HUES6 (cell line): ENCODE measurements at regions not wholly inside any gene's neighbourhood (a gene's known extent, or its start where the extent isn't known, plus 50 kb on each side); places are given as distances from the start of the nearest gene placed in this dataset.
"Not testable (repeated sequence)": the region's sequence is repeated elsewhere in the genome, so short reads cannot be mapped to it uniquely, and the experiment has no call there.

Experiments
- H3K27ac ChIP-seq: 2 replicates; pipeline ENCODE4 v1.7.0; 2013; ENCODE audit warnings: low read depth, mild to moderate bottlenecking, low read length, inconsistent platforms
- H3K27me3 ChIP-seq: 2 replicates; pipeline ENCODE4 v1.6.1; 2013; ENCODE audit warnings: low read length; ENCODE audit not compliant: control insufficient read depth, insufficient read depth
- H3K36me3 ChIP-seq: 2 replicates; pipeline ENCODE4 v1.6.1; 2013; ENCODE audit warnings: low read length; ENCODE audit not compliant: control insufficient read depth, insufficient read depth
- H3K4me1 ChIP-seq: 2 replicates; pipeline ENCODE4 v1.6.1; 2013; ENCODE audit warnings: low read length; ENCODE audit not compliant: control insufficient read depth, insufficient read depth
- H3K4me3 ChIP-seq: 2 replicates; pipeline ENCODE4 v1.5.1; 2013; ENCODE audit warnings: low read depth, low read length
- H3K9ac ChIP-seq: one replicate; pipeline ENCODE4 v1.6.1; 2013; ENCODE audit warnings: mild to moderate bottlenecking, low read length
- H3K9me3 ChIP-seq: 2 replicates; pipeline ENCODE4 v1.6.1; 2013; ENCODE audit warnings: low read depth, low read length; ENCODE audit not compliant: control insufficient read depth, insufficient read depth

GRCh38 chr6:10343320-10343719 lies 71.6 kb downstream of the TFAP2A start:
- no peaks in the 10 kb centered on the region for H3K9me3 ChIP-seq
- H3K27ac ChIP-seq: no peak overlapping the region
- no peaks in the 10 kb centered on the region for H3K4me1 ChIP-seq
- H3K36me3 ChIP-seq: no peaks in the 10 kb centered on the region
- H3K4me3 ChIP-seq: no peak overlapping the region
- H3K27me3 ChIP-seq: no peaks in the 10 kb centered on the region
- no peak overlapping the region for H3K9ac ChIP-seq

DNA sequence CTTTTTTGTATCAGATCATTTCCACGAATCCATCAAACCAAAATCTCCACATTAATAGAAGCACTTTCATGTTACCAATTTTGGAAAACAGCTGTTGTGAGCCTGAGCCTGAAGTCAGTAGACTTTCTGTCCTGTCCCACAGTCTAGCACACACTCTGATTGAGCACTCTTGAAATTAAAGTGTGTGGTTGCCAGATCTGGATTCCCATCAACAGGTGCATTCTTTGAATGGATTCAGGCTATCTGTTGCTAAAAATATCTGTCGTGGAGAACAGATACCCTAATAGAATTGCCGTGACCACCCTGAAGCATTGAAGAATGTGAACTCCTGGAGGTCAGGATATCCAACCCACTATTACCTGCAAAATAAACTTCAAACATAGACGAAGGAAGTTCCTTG lies 73.3 kb downstream of the TFAP2A start:
- no peak overlapping the region for H3K27ac ChIP-seq
- no peaks in the 10 kb centered on the region for H3K27me3 ChIP-seq
- no peak overlapping the region for H3K9ac ChIP-seq
- no peaks in the 10 kb centered on the region for H3K4me1 ChIP-seq
- H3K9me3 ChIP-seq: no peaks in the 10 kb centered on the region
- H3K4me3 ChIP-seq: no peak overlapping the region
- H3K36me3 ChIP-seq: no peaks in the 10 kb centered on the region

GRCh38 chr6:10338151-10338550 lies 76.7 kb downstream of the TFAP2A start:
- no peak overlapping the region for H3K4me3 ChIP-seq
- H3K4me1 ChIP-seq: no peaks in the 10 kb centered on the region
- H3K9me3 ChIP-seq: no peaks in the 10 kb centered on the region
- no peaks in the 10 kb centered on the region for H3K36me3 ChIP-seq
- H3K9ac ChIP-seq: no peak overlapping the region
- H3K27ac ChIP-seq: no peak overlapping the region
- H3K27me3 ChIP-seq: no peaks in the 10 kb centered on the region

DNA sequence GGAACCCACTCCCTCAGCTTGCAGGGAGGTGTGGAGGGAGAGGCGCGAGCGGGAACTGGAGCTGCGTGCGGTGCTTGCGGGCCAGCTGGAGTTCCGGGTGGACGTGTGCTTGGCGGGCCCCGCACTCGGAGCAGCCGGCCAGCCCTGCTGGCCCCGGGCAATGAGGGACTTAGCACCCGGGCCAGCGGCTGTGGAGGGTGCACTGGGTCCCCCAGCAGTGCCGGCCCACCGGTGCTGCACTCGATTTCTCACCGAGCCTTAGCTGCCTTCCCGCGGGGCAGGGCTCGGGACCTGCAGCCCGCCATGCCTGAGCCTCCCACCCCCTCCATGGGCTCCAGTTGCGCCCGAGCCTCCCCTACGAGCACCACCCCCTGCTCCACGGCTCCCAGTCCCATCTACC lies 77.5 kb downstream of the TFAP2A start:
- not testable (repeated sequence) for H3K4me3 ChIP-seq, H3K9me3 ChIP-seq, H3K9ac ChIP-seq, H3K27ac ChIP-seq, H3K27me3 ChIP-seq, H3K4me1 ChIP-seq, H3K36me3 ChIP-seq

GRCh38 chr6:10332111-10332510 lies 82.8 kb downstream of the TFAP2A start:
- no peaks in the 10 kb centered on the region for H3K27me3 ChIP-seq
- H3K9ac ChIP-seq: no peak overlapping the region
- no peaks in the 10 kb centered on the region for H3K9me3 ChIP-seq
- no peaks in the 10 kb centered on the region for H3K4me1 ChIP-seq
- H3K4me3 ChIP-seq: no peak overlapping the region
- no peak overlapping the region for H3K27ac ChIP-seq
- no peaks in the 10 kb centered on the region for H3K36me3 ChIP-seq

- H3K4me1 ChIP-seq: no peaks in the 10 kb centered on the region
- H3K9ac ChIP-seq: no peak overlapping the region
- H3K9me3 ChIP-seq: no peaks in the 10 kb centered on the region
- H3K27me3 ChIP-seq: no peaks in the 10 kb centered on the region
- no peaks in the 10 kb centered on the region for H3K36me3 ChIP-seq
- no peak overlapping the region for H3K4me3 ChIP-seq
- no peak overlapping the region for H3K27ac ChIP-seq
Observed at GRCh38 chr6:10331334-10331968, 83.4 kb downstream of the TFAP2A start.

- no peak overlapping the region for H3K9ac ChIP-seq
- no peak overlapping the region for H3K4me3 ChIP-seq
- H3K27ac ChIP-seq: no peak overlapping the region
- no peaks in the 10 kb centered on the region for H3K27me3 ChIP-seq
- H3K4me1 ChIP-seq: no peaks in the 10 kb centered on the region
- no peaks in the 10 kb centered on the region for H3K9me3 ChIP-seq
- no peaks in the 10 kb centered on the region for H3K36me3 ChIP-seq
Observed at GRCh38 chr6:10330515-10330914, 84.4 kb downstream of the TFAP2A start.

- H3K27me3 ChIP-seq: no peaks in the 10 kb centered on the region
- no peak overlapping the region for H3K9ac ChIP-seq
- no peak overlapping the region for H3K27ac ChIP-seq
- no peaks in the 10 kb centered on the region for H3K9me3 ChIP-seq
- no peaks in the 10 kb centered on the region for H3K36me3 ChIP-seq
- H3K4me3 ChIP-seq: no peak overlapping the region
- H3K4me1 ChIP-seq: peaks cover 18% of the 10 kb centered on the region
Observed at GRCh38 chr6:10323018-10323417, 91.9 kb downstream of the TFAP2A start.

GRCh38 chr6:10320291-10320690 lies 94.6 kb downstream of the TFAP2A start:
- H3K36me3 ChIP-seq: no peaks in the 10 kb centered on the region
- no peaks in the 10 kb centered on the region for H3K9me3 ChIP-seq
- H3K4me1 ChIP-seq: peaks cover 38% of the 10 kb centered on the region
- no peak overlapping the region for H3K27ac ChIP-seq
- no peak overlapping the region for H3K4me3 ChIP-seq
- no peaks in the 10 kb centered on the region for H3K27me3 ChIP-seq
- H3K9ac ChIP-seq: no peak overlapping the region

- H3K9me3 ChIP-seq: no peaks in the 10 kb centered on the region
- no peak overlapping the region for H3K4me3 ChIP-seq
- H3K4me1 ChIP-seq: peaks cover 51% of the 10 kb centered on the region
- H3K36me3 ChIP-seq: no peaks in the 10 kb centered on the region
- H3K9ac ChIP-seq: no peak overlapping the region
- H3K27ac ChIP-seq: no peak overlapping the region
- no peaks in the 10 kb centered on the region for H3K27me3 ChIP-seq
Observed at GRCh38 chr6:10316373-10316721, 98.5 kb downstream of the TFAP2A start.

DNA sequence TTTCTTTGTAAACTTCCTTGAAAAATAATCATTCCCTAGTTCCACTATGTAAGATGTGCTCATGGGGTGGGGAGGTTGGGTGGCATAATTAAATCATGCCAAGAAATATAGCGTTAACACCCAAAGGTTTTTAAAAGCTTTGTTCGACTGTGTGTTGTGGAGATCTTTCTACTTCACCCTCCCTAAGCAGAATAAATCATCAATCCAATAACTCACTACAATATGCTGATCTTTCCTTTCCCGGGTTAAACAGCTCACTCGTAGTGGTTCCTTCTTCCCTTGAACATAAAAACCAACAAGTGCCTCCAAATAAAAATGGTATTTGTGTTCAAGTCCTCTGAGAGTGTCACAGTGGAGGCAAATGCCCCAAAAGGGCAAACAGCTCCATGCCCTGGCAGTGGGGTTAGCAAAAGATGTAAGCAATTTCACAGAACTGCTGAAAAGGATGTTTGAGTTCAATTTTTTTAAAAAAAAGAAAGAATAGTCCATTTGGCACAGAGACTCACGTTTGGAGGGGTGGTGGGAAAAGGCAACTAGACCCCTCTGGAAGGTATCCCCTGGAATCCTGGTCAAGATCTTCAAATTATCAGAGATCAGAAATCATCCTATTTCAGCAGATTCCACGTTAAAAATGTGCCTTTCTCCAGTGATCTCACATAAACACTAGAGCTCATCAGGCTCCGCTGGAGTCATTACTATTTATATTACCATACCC lies 99.1 kb downstream of the TFAP2A start:
- Histone ChIP-seq H3K27me3 (no peaks in the 10 kb centered on the region), H3K9me3 (no peaks in the 10 kb centered on the region), H3K9ac (no peak overlapping the region), H3K4me3 (peak overlapping the region; percentile 15; the same call in 1 of the 2 replicates), H3K4me1 (peaks cover 56% of the 10 kb centered on the region), H3K27ac (no peak overlapping the region; the same call in 1 of the 2 replicates), H3K36me3 (no peaks in the 10 kb centered on the region)
